Kasumi-1 (cell line): ENCODE measurements at regions not wholly inside any gene's neighbourhood (a gene's known extent, or its start where the extent isn't known, plus 50 kb on each side); places are given as distances from the start of the nearest gene placed in this dataset.
"Not testable (repeated sequence)": the region's sequence is repeated elsewhere in the genome, so short reads cannot be mapped to it uniquely, and the experiment has no call there.

Experiments used
- DNase-seq, 2 experiments: peaks; one replicate each; lab custom pipeline; 2025; lab: John Stamatoyannopoulos, UW

- DNase-seq, result no peak
Measured at GRCh38 chr10:8311526-8312070, 257.1 kb downstream of the GATA3 start.

- no peak for DNase-seq
Measured at GRCh38 chr10:8312079-8312478, 257.6 kb downstream of the GATA3 start.

- no peak for DNase-seq
Measured at GRCh38 chr10:8312781-8313180, 258.3 kb downstream of the GATA3 start.

GRCh38 chr10:8314486-8314885 lies 260.0 kb downstream of the GATA3 start:
- no peak for DNase-seq

- DNase-seq, result no peak
Measured at GRCh38 chr10:8315619-8316021, 261.1 kb downstream of the GATA3 start.

- DNase-seq, result no peak
Measured at GRCh38 chr10:8316284-8316683, 261.8 kb downstream of the GATA3 start.

GRCh38 chr10:8318429-8318828 lies 263.9 kb downstream of the GATA3 start:
- not testable (repeated sequence) for DNase-seq

- DNase-seq, result no peak
Measured at GRCh38 chr10:8318956-8319355, 264.5 kb downstream of the GATA3 start.

- DNase-seq, result no peak
Measured at GRCh38 chr10:8319704-8320103, 265.2 kb downstream of the GATA3 start.

- DNase-seq, result no peak
Measured at GRCh38 chr10:8321990-8322389, 267.5 kb downstream of the GATA3 start.

- no peak for DNase-seq
Measured at GRCh38 chr10:8323428-8324054, 269.1 kb downstream of the GATA3 start.

GRCh38 chr10:8325024-8325980 lies 270.8 kb downstream of the GATA3 start:
- no peak for DNase-seq

- DNase-seq, result no peak
Measured at GRCh38 chr10:8326396-8327139, 272.1 kb downstream of the GATA3 start.

GRCh38 chr10:8327140-8327423 lies 272.6 kb downstream of the GATA3 start:
- no peak for DNase-seq

- no peak for DNase-seq
Measured at GRCh38 chr10:8331387-8331786, 276.9 kb downstream of the GATA3 start.

GRCh38 chr10:8331896-8332729 lies 277.6 kb downstream of the GATA3 start:
- peak; percentile 82 to 84 for DNase-seq

- DNase-seq, result no peak
Measured at GRCh38 chr10:8332730-8333111, 278.2 kb downstream of the GATA3 start.

GRCh38 chr10:8334631-8335030 lies 280.1 kb downstream of the GATA3 start:
- no peak for DNase-seq

GRCh38 chr10:8336629-8337331 lies 282.3 kb downstream of the GATA3 start:
- DNase-seq, result no peak

GRCh38 chr10:8337332-8337651 lies 282.8 kb downstream of the GATA3 start:
- no peak for DNase-seq

- DNase-seq, result no peak
Measured at GRCh38 chr10:8338177-8338766, 283.8 kb downstream of the GATA3 start.
